Trophoblast cell (in vitro differentiated cells and primary cell): ENCODE measurements at regions not wholly inside any gene's neighbourhood (a gene's known extent, or its start where the extent isn't known, plus 50 kb on each side); places are given as distances from the start of the nearest gene placed in this dataset.

ENCODE experiments used
- DNase-seq, 2 donors: peaks; one replicate each; pipeline ENCODE4 v3.0.0-alpha.2; 2016
- H2AFZ ChIP-seq: 2 replicates; pipeline ENCODE4 v1.6.1; 2013; ENCODE audit warnings: low read length, moderate library complexity, mild to moderate bottlenecking; ENCODE audit not compliant: insufficient read depth, poor library complexity
- H2AK5ac ChIP-seq: 2 replicates; pipeline ENCODE4 v1.6.1; 2013; ENCODE audit warnings: mild to moderate bottlenecking, low read length
- H2BK120ac ChIP-seq: 2 replicates; pipeline ENCODE4 v1.6.1; 2013; ENCODE audit warnings: low read length, mild to moderate bottlenecking, moderate library complexity; ENCODE audit not compliant: insufficient read depth, poor library complexity
- H2BK12ac ChIP-seq: 2 replicates; pipeline ENCODE4 v1.6.1; 2013; ENCODE audit warnings: mild to moderate bottlenecking, low read length, moderate library complexity
- H2BK5ac ChIP-seq: 2 replicates; pipeline ENCODE4 v1.6.1; 2013; ENCODE audit warnings: low read length, low read depth, moderate library complexity, mild to moderate bottlenecking; ENCODE audit not compliant: poor library complexity
- H3K14ac ChIP-seq: 2 replicates; pipeline ENCODE4 v1.6.1; 2013; ENCODE audit warnings: mild to moderate bottlenecking, low read length
- H3K18ac ChIP-seq: 2 replicates; pipeline ENCODE4 v1.6.1; 2013; ENCODE audit warnings: mild to moderate bottlenecking, low read length
- H3K23ac ChIP-seq: 2 replicates; pipeline ENCODE4 v1.6.1; 2013; ENCODE audit warnings: low read length
- H3K27ac ChIP-seq: 2 replicates; pipeline ENCODE4 v1.5.1; 2013; ENCODE audit warnings: low read depth, mild to moderate bottlenecking, inconsistent platforms, low read length, moderate library complexity
- H3K27me3 ChIP-seq: 2 replicates; pipeline ENCODE4 v1.6.1; 2013; ENCODE audit warnings: inconsistent platforms, mild to moderate bottlenecking, low read length, moderate library complexity; ENCODE audit not compliant: insufficient read depth
- H3K36me3 ChIP-seq, 2 experiments: 1 replicate in 1 of 2; 2 replicates in 1 of 2; pipeline ENCODE4 v1.6.1; 2013; ENCODE audit warnings: low read length in 2 of 2, mild to moderate bottlenecking in 2 of 2, moderate library complexity in 1 of 2; ENCODE audit not compliant: insufficient read depth in 2 of 2, control insufficient read depth in 1 of 2
- H3K4ac ChIP-seq: 2 replicates; pipeline ENCODE4 v1.6.1; 2013; ENCODE audit warnings: low read depth, mild to moderate bottlenecking, low read length, moderate library complexity
- H3K4me1 ChIP-seq, 2 experiments: 1 replicate in 1 of 2; 2 replicates in 1 of 2; pipeline ENCODE4 v1.6.1; 2013; ENCODE audit warnings: low read length in 2 of 2, mild to moderate bottlenecking in 2 of 2, moderate library complexity in 1 of 2; ENCODE audit not compliant: insufficient read depth in 2 of 2, control insufficient read depth in 1 of 2
- H3K4me2 ChIP-seq: 2 replicates; pipeline ENCODE4 v1.6.1; 2013; ENCODE audit warnings: inconsistent platforms, mild to moderate bottlenecking, low read length, moderate library complexity
- H3K4me3 ChIP-seq: 2 replicates; pipeline ENCODE4 v1.5.1; 2013; ENCODE audit warnings: mild to moderate bottlenecking, low read depth, low read length, inconsistent platforms
- H3K79me1 ChIP-seq: one replicate; pipeline ENCODE4 v1.6.1; 2013; ENCODE audit warnings: low read length
- H3K79me2 ChIP-seq: 2 replicates; pipeline ENCODE4 v1.6.1; 2013; ENCODE audit warnings: low read length, mild to moderate bottlenecking; ENCODE audit not compliant: control insufficient read depth, insufficient read depth, poor library complexity
- H3K9ac ChIP-seq: 2 replicates; pipeline ENCODE4 v1.6.1; 2013; ENCODE audit warnings: mild to moderate bottlenecking, low read length
- H3K9me3 ChIP-seq: 2 replicates; pipeline ENCODE4 v1.6.1; 2013; ENCODE audit warnings: low read depth, mild to moderate bottlenecking, control low read depth, inconsistent platforms, low read length; ENCODE audit not compliant: insufficient read depth
- H4K12ac ChIP-seq: 2 replicates; pipeline ENCODE4 v1.6.1; 2013; ENCODE audit warnings: low read depth, mild to moderate bottlenecking, low read length, moderate library complexity
- H4K8ac ChIP-seq: 2 replicates; pipeline ENCODE4 v1.6.1; 2013; ENCODE audit warnings: low read depth, mild to moderate bottlenecking, low read length, moderate library complexity
- H4K91ac ChIP-seq: one replicate; pipeline ENCODE4 v1.6.1; 2013; ENCODE audit warnings: low read depth, mild to moderate bottlenecking, low read length, moderate library complexity
- WGBS: extraction: QIAGEN DNeasy Blood & Tissue Kit; methylation state at CpG from one replicate; pipeline ENCODE4 v1.1.7; 2013; ENCODE audit warnings: missing lambda C conversion rate; ENCODE audit not compliant: insufficient read length, insufficient coverage; ENCODE audit errors: extremely low coverage; 5-methylcytosine and 5-hydroxymethylcytosine counted together

DNA sequence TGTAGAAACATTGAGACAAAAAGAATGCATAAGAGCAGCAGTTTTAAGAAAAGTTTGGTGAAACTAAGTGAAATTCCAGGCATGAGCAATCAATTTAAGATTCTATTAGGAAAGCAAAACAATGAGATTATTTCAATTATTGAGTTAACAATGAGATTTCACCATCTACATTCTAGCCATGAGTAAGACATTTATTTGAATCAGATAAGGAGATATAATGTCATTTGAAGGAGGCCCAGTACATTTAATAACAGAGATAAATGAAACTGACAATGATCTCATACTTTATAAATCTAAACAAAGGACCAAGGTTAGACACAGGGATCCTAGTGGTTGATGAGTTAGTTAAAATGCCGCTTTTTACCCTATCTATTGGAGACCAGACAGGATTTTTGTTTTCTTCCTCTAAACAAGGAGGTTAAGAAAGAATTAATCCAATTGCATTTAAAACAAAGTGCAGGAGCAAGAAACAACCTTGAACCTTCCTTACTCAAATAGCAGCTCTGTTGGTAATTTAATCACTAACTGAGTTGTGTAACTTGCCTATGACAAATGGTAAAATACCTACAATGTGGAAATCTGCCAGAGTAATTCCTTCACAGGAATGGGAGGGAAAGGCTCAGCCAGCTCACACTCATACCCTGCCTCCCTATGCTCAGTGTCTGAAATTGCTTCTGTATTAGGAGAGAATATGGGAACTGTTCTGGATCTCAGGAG, 103.5 kb upstream of the NR3C1 start:
- Histone ChIP-seq H3K4me1 (no peaks in the 10 kb centered on the region), H4K12ac (no peak overlapping the region), H2AK5ac (no peak overlapping the region), H4K8ac (no peak overlapping the region), H3K27me3 (no peaks in the 10 kb centered on the region), H3K9me3 (no peaks in the 10 kb centered on the region), H4K91ac (no peak overlapping the region), H2AFZ (no peak overlapping the region), H3K4ac (no peak overlapping the region), H3K79me2 (no peaks in the 10 kb centered on the region), H3K27ac (no peak overlapping the region), H3K79me1 (no peaks in the 10 kb centered on the region), H3K4me2 (no peak overlapping the region), H2BK120ac (no peak overlapping the region), H3K18ac (no peak overlapping the region), H3K36me3 (no peaks in the 10 kb centered on the region), H3K23ac (no peak overlapping the region), H3K14ac (no peak overlapping the region), H3K4me3 (no peak overlapping the region), H2BK5ac (no peak overlapping the region), H2BK12ac (no peak overlapping the region), H3K9ac (no peak overlapping the region)
- WGBS = no CpG with 5 or more reads among the region's 1 CpG
- DNase-seq = peak; percentile 64 to 92

DNA sequence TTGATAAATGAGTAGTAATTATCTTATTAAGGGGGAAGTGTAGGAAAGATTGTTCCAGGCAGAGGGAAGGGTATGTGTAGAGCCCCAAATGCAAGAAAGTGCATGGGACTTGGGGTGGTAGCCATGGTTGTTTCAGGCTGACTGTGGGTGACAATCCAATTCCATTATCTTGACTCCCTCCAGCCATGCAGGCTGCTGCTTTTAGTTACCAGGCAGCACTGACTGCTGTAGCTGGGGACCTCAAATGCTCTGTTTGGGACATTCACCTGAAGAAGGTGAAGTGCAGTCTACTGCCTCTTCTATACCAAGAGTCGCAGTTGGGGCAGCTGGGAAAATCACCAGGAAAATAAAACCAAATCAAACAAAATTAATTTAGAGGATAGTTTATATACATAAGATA, 102.4 kb upstream of the NR3C1 start:
- Histone ChIP-seq H3K4me3 (no peak overlapping the region), H3K4me1 (no peaks in the 10 kb centered on the region), H2BK12ac (no peak overlapping the region), H4K12ac (no peak overlapping the region), H3K23ac (no peak overlapping the region), H3K9ac (no peak overlapping the region), H3K27ac (no peak overlapping the region), H2AFZ (no peak overlapping the region), H2AK5ac (no peak overlapping the region), H3K14ac (no peak overlapping the region), H3K4me2 (no peak overlapping the region), H3K79me1 (no peaks in the 10 kb centered on the region), H2BK120ac (no peak overlapping the region), H2BK5ac (no peak overlapping the region), H3K27me3 (no peaks in the 10 kb centered on the region), H3K4ac (no peak overlapping the region), H4K91ac (no peak overlapping the region), H3K79me2 (no peaks in the 10 kb centered on the region), H3K36me3 (no peaks in the 10 kb centered on the region), H3K9me3 (no peaks in the 10 kb centered on the region), H3K18ac (no peak overlapping the region), H4K8ac (no peak overlapping the region)
- WGBS = no CpG with 5 or more reads among the region's 1 CpG
- DNase-seq = no peak

DNA sequence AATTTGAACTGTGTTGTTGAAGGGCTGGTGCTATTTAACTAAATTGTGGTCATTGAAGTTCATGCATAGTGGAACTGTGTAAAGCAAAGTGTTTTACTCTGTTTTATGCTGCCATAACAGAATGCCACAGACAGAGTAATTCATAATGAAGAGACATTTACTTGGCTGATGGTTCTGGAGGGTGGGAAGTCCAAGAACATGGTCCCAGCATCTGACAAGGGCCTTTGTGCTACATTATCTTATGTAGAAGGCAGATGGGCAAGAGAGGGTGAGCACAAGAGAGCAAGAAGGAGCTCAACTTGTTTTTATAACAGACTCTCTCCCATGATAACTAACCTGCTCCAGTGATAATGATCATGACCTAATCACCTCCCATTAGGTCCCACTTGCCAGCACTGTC, 101.9 kb upstream of the NR3C1 start:
- DNase-seq = no peak
- Histone ChIP-seq H3K4me3 (no peak overlapping the region), H2BK120ac (no peak overlapping the region), H3K27me3 (no peaks in the 10 kb centered on the region), H3K36me3 (no peaks in the 10 kb centered on the region), H4K12ac (no peak overlapping the region), H4K8ac (no peak overlapping the region), H3K4ac (no peak overlapping the region), H3K27ac (no peak overlapping the region), H2BK5ac (no peak overlapping the region), H3K14ac (no peak overlapping the region), H2BK12ac (no peak overlapping the region), H3K4me2 (no peak overlapping the region), H2AFZ (no peak overlapping the region), H3K9me3 (no peaks in the 10 kb centered on the region), H3K79me2 (no peaks in the 10 kb centered on the region), H4K91ac (no peak overlapping the region), H3K9ac (no peak overlapping the region), H3K18ac (no peak overlapping the region), H3K79me1 (no peaks in the 10 kb centered on the region), H3K4me1 (no peaks in the 10 kb centered on the region), H3K23ac (no peak overlapping the region), H2AK5ac (no peak overlapping the region)

DNA sequence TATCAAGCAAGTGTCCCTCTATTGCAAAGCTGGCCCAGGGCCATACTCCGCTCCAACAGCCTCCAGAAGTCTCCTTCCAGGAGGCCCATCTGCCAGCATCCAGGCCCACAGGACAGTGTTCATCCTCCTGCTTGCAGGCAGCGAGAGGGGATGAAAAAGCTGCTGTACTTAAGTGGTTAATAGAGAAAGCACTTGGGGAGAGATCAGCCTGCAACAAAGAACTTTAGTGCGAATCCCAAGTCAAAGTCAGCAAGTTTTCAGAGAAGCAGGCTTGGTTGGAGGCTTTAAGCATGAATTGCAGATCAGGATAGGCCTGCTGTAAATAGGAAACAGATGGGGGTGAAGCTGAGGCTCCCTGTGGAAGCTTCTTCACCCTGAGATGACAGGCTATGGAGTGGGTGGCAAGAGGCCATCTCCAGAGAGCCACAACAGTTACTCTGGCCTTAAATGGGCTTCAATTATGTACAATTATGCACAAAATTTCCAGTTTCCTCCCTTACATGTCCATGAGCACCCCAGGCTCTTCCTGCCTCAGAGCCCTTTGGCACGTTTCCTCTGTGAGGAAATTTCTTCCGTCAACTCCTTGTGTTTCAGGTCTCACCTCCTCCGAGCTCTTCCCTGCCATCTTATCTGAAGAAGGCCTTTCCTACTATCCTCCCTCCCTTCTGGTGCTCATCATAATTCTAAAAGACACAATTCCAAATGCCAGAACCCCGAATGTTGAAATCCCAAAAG, 98.0 kb upstream of the NR3C1 start:
- no peak overlapping the region for H2AK5ac ChIP-seq
- no peak overlapping the region for H3K27ac ChIP-seq
- no peaks in the 10 kb centered on the region for H3K36me3 ChIP-seq
- H3K9me3 ChIP-seq = no peaks in the 10 kb centered on the region
- H3K4me1 ChIP-seq = no peaks in the 10 kb centered on the region
- no peak overlapping the region for H3K4ac ChIP-seq
- no peak overlapping the region for H3K4me3 ChIP-seq
- H2BK5ac ChIP-seq = no peak overlapping the region
- no peak overlapping the region for H3K18ac ChIP-seq
- no peak overlapping the region for H4K12ac ChIP-seq
- no peak overlapping the region for H2BK120ac ChIP-seq
- DNase-seq = no peak
- no peak overlapping the region for H3K14ac ChIP-seq
- no peak overlapping the region for H4K8ac ChIP-seq
- H3K23ac ChIP-seq = no peak overlapping the region
- no peak overlapping the region for H3K4me2 ChIP-seq
- H3K27me3 ChIP-seq = no peaks in the 10 kb centered on the region
- H3K9ac ChIP-seq = no peak overlapping the region
- no peaks in the 10 kb centered on the region for H3K79me1 ChIP-seq
- H2AFZ ChIP-seq = no peak overlapping the region
- no peak overlapping the region for H4K91ac ChIP-seq
- no peak overlapping the region for H2BK12ac ChIP-seq
- WGBS = no CpG with 5 or more reads among the region's 7 CpGs
- no peaks in the 10 kb centered on the region for H3K79me2 ChIP-seq
